Dermis blood vessel endothelial cell (primary cell): ENCODE measurements at regions not wholly inside any gene's neighbourhood (a gene's known extent, or its start where the extent isn't known, plus 50 kb on each side); places are given as distances from the start of the nearest gene placed in this dataset.
"Not testable (repeated sequence)": the region's sequence is repeated elsewhere in the genome, so short reads cannot be mapped to it uniquely, and the experiment has no call there.

ENCODE experiments used
- DNase-seq: peaks from one replicate; pipeline ENCODE4 v3.0.0; 2010

DNA sequence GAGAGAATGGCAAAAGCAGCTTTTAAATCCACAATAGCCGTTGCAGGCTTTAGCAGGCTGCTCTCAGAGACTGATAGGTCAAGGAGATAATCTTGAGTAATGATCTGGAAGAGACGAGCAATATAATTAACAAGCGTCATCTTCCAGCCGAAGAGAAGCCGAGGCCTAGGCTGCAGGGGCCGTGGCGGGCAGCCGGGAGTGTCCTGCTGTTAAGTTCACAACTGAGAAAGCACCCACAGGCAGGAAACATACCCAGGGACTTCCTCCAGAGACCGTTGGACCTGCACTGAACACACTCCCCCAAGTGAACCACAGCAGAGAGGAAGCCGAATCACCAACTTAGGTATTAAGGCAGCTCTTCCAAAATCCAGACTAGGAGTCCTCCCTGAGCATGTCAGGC lies 182.3 kb downstream of the IRX2 start:
- DNase-seq: no peak

DNA sequence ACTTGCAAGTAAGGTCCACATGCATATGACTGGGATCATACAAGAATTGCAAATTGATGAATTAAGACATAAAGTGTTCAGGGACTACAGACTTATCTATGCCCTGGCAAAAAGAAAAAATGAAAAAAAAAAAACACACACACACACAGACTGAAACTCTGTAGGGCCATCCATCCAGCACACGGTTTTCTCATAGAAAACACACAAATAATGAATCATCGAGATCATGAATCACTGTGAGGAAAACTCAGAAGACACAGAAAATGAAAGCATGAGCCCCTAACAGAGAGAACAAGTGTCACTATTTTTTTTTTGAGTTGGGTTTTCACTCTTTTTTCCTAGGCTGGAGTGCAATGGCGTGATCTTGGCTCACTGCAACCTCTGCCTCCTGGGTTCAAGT lies 185.2 kb downstream of the IRX2 start:
- DNase-seq: no peak

- no peak for DNase-seq
Observed at GRCh38 chr5:2565147-2565546, 186.3 kb downstream of the IRX2 start.

DNA sequence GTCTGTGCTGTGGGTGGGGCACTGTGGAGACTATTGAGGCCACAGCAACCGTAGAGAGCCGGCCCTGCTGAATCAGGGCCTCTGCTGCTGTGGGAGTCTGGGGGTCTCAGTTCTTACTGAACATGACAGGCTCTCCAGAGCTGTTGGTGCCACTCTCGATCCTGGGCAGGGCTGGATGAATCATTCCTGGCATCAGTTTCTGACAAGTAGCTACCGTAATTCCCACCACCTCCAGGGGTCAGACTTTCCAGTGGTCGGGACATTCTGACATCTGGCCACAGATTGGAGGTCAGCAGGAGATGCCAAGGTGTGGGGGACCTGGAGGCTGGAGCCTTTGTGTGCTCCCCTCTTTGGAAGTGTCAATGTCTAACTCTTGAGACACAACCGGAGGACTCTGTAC lies 188.4 kb downstream of the IRX2 start:
- no peak for DNase-seq

DNA sequence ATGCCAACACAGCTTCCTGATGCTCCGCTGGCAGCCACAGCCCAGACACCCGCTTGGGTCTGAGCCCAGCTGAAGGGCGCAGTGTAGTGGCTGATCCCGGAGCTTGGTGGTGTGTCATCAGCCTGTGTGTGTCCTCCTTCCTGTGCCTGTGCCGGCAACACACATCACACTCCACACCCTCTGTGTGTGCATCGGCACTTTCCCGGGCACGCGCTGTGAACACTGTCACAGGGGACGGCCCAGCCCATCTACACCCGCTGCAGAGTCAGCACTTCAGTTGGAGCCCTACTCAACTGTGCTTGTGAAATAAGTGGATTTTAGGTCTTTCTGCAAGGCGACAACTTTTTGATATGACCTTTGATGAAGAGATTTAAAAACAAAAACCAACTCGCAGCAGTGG lies 189.4 kb downstream of the IRX2 start:
- no peak for DNase-seq

DNA sequence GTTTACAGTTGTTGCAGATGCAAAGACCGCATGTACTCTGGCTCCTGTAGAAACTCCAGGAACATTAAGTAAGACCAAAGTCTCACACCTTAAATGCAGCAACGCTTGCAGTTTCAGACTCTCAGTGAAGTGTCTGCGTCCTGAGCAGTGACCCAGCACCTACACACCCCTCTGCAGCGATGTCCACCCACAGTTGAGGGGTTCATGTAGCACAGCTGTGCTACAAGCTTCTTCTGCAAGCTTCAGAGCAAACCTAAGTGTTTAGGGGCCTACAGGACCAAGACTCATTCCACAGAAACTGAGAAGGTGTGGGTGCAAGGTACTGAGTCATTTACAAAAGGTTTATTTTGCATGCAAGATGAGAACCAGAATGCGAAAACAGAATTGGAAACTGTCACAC lies 191.0 kb downstream of the IRX2 start:
- DNase-seq: no peak

DNA sequence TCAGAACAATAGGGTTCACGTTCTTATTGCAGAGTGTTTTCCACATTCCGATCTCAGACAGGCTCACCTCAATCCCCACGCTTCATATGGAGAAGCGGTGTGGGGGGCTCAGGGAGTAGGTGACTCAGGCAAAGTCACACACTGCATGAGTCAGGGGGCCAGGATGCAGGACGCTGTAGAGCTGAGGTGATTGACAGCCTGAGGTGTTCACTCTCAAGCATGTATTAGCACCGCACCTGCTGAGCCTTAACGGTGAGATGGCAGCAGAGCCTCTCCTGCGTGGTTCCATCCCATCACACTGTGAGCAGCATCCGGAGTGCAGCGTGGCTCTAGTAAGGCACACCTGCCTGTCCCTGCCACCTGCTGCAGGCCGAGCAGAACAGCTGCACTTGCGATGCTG lies 194.0 kb downstream of the IRX2 start:
- DNase-seq: no peak

- DNase-seq: no peak
Observed at GRCh38 chr5:2556375-2556966, 195.0 kb downstream of the IRX2 start.

GRCh38 chr5:2553611-2554010 lies 197.9 kb downstream of the IRX2 start:
- no peak for DNase-seq

GRCh38 chr5:2550509-2550908 lies 201.0 kb downstream of the IRX2 start:
- no peak for DNase-seq

DNA sequence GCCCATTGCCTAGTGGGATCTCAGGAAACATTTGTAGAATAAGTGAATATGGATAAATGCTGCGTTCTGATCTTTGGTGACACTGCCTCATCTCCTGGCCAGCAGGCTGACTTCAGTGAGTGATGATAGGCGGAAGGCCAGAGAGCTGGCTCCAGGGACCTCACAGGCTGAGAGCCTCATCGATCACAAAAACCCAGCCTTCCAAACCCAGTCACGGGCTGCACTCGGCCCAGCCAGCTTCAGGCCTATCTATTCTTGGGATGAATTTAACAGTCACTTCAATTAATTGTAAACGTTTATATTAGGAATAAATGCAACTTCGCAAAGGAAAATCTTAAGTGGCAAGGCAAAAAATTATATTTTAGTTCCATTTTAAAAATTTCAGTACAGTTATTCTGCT lies 201.6 kb downstream of the IRX2 start:
- DNase-seq: no peak

DNA sequence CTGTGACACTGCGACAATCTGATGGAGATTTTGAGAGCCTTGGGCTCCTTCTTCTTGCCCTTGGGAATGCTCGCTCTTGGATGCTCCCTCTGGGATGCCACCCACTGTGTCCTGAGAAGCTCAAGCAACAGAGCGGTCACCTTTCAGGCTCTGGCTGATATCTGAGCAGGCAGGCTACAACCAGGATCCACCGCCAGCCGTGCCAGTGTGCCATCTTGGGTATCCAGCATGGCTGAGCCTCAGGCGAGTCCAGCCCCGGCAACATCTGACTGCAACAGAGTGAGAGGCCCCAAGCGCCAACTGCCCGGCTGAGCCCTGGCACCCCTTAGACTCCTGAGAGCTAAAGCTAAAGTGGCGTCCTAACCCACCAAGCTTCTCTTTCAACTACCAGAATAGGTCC lies 202.1 kb downstream of the IRX2 start:
- no peak for DNase-seq

DNA sequence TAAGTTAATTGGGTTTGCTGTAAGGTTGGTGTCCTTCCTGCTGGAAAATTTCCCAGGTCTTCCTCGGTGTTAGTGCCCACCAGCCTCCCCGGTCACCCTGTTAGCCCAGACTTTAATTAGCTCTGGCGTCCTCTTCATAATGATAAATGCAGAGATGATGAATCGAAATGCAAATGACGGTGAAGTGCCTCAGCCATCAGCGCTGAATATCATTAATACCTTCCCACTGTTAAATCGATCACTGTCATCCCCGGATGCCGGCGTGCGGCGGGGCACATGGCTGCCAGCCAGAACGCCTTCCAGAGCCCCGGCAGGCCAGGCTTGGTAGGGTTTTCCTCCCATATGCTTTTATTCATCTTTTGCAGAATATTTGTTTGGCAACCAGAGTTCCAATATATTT lies 204.5 kb downstream of the IRX2 start:
- no peak for DNase-seq

DNA sequence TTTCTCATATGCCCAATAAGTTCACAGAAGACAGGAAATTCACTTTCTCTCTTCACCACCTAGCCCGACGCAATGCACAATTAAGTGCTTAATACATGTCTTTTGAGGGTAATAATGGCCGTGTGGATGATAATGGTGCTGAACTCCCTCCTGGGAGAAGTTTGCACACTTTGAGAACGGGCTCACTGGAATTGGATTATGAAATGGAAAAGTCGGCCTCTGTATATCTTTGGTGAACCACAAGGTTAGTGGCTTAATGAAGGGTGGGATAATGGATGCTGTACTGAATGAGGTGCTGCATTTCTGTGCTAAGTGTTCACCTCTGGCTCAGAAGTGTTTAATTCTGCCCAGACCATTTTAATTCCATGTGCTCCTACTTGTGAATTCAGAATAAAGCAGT lies 207.5 kb downstream of the IRX2 start:
- no peak for DNase-seq

DNA sequence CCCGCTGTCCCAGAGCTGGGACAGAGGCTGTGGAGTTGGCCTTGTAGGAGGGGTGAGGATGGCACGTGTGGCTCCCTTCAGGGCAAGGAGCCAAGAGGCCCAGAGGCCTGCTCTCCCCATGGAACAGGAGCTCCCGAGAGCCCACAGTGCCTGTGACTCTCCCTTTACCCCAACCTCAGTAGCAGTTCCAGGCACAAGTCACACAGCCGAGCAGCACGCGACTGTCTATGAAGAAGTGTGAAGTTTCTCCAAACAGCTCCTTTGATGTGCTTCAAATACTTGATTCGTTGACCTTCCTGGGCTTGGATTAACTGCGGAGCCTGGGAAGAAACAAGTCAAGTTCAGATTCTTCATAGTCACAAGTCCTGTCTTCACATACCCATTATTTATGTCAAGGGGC lies 208.7 kb downstream of the IRX2 start:
- DNase-seq: no peak

DNA sequence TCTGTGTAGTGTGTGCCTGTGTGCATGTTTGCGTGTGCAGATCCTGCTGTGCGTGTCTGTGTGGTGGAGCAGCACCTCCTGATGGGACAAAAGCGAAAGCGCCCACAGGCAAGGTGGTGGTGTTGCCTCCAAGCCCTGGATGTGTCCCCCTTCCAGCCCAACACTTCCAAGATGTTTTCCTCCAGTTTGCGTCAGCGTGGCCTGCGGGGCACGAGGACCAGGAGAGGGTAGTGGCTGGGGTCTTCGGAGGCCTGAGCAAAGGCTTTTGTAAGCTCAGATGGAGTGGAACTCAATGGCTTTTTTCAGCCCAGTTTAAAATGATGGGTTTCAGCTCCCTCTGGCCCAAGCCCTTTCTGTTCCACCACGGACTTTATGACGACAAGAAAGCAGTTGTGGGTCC lies 209.5 kb downstream of the IRX2 start:
- DNase-seq: no peak

GRCh38 chr5:2538169-2538568 lies 213.3 kb downstream of the IRX2 start:
- no peak for DNase-seq

- no peak for DNase-seq
Observed at GRCh38 chr5:2537378-2538145, 213.9 kb downstream of the IRX2 start.

GRCh38 chr5:2536632-2537377 lies 214.7 kb downstream of the IRX2 start:
- DNase-seq: no peak

GRCh38 chr5:2534970-2535369 lies 216.5 kb downstream of the IRX2 start:
- no peak for DNase-seq

- no peak for DNase-seq
Observed at GRCh38 chr5:2534251-2534650, 217.2 kb downstream of the IRX2 start.

DNA sequence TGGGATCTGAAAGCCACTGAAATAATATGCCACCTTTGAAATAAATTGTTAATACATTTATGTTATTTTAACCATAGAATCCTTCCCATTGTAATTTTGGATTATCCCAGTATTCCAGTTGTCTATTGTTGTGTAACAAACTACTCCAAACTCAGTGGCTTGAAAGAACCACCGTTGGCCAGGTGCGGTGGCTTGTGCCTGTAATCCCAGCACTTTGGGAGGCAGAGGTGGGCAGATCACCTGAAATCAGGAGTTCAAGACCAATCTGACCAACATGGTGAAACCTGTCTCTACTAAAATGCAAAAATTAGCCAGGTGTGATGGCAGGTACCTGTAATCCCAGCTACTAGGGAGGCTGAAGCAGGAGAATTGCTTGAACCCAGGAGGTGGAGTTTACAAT lies 217.6 kb downstream of the IRX2 start:
- not testable (repeated sequence) for DNase-seq

DNA sequence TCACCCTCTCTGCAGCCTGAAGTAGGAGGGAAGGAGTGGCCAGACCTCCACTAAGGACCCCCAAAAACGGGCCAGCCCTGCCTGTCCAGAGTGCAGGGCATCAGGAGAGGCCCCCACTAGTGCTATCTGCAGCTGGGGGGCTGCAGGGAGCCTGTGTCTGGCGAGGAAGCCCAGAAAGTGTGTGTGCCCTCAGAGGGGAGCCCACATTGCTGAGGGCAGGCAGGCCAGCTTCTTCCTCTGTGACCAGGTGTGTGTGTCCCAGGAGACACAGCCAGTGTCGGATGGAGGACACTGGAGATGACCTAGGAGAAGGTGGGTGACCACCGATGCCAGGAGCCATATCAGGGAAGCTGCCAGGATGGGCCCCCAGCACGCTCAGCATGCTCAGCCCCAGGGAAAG lies 218.7 kb downstream of the IRX2 start:
- DNase-seq: no peak

DNA sequence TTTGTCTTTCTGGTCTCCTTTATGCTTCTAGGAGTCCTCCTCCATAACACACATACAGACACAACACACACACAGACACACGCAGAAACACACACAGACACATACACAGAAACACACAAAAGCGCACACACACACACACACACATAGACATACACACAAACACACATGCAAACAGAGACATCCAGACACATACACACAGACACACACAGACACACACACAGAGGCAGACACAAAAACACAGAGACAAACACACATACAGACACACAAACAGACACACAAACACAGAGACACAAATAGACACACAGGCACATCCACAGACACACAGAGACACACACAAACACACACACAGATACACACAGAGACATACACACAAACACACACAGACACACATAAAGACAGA lies 220.2 kb downstream of the IRX2 start:
- no peak for DNase-seq
